Astrocyte (in vitro differentiated cells and primary cell): ENCODE measurements at regions not wholly inside any gene's neighbourhood (a gene's known extent, or its start where the extent isn't known, plus 50 kb on each side); places are given as distances from the start of the nearest gene placed in this dataset.
A peak's percentile ranks its signal among the peaks of the same experiment; 100 is the strongest.

ENCODE experiments used
- DNase-seq: peaks from one replicate; pipeline ENCODE4 v3.0.0-alpha.2; 2010; ENCODE audit warnings: low read depth
- FAIRE-seq: peaks from 2 replicates; lab custom pipeline; 2011; peaks lifted over from hg19 to GRCh38; lab: Jason Lieb, UNC
- H2AFZ ChIP-seq: 2 replicates; pipeline ENCODE4 v1.6.0; 2012; ENCODE audit warnings: low read depth, low read length, inconsistent platforms
- H3K27ac ChIP-seq: 2 replicates; pipeline ENCODE4 v1.5.1; 2011; ENCODE audit warnings: low read depth, low read length, inconsistent platforms
- H3K27me3 ChIP-seq: 2 replicates; pipeline ENCODE4 v1.6.0; 2011; ENCODE audit warnings: low read length, inconsistent platforms; ENCODE audit not compliant: insufficient read depth
- H3K36me3 ChIP-seq: 2 replicates; pipeline ENCODE4 v1.5.1; 2011; ENCODE audit warnings: low read length, inconsistent platforms; ENCODE audit not compliant: insufficient read depth
- H3K4me1 ChIP-seq: 2 replicates; pipeline ENCODE4 v1.5.1; 2011; ENCODE audit warnings: low read length, inconsistent platforms; ENCODE audit not compliant: insufficient read depth
- H3K4me2 ChIP-seq: 2 replicates; pipeline ENCODE4 v1.6.0; 2012; ENCODE audit warnings: low read length, inconsistent platforms
- H3K4me3 ChIP-seq: 2 replicates; pipeline ENCODE4 v1.5.1; 2011; ENCODE audit warnings: low read depth, mild to moderate bottlenecking, low read length, inconsistent platforms; ENCODE audit not compliant: insufficient read depth
- H3K79me2 ChIP-seq: 2 replicates; pipeline ENCODE4 v1.6.0; 2012; ENCODE audit warnings: mild to moderate bottlenecking, low read length, inconsistent platforms; ENCODE audit not compliant: insufficient read depth
- H3K9ac ChIP-seq: 2 replicates; pipeline ENCODE4 v1.6.0; 2012; ENCODE audit warnings: mild to moderate bottlenecking, low read length, inconsistent platforms
- H3K9me3 ChIP-seq: 2 replicates; pipeline ENCODE4 v1.5.1; 2012; ENCODE audit warnings: low read depth, mild to moderate bottlenecking, low read length, inconsistent platforms; ENCODE audit not compliant: insufficient read depth
- H4K20me1 ChIP-seq: 2 replicates; pipeline ENCODE4 v1.6.0; 2012; ENCODE audit warnings: low read length, inconsistent platforms; ENCODE audit not compliant: insufficient read depth
- H3K27ac Mint-ChIP-seq: one replicate; pipeline ENCODE4 v1.8.0; 2021; ENCODE audit warnings: mild to moderate bottlenecking, mixed read lengths; ENCODE audit not compliant: unreplicated experiment
- H3K27me3 Mint-ChIP-seq: one replicate; pipeline ENCODE4 v1.8.0; 2021; ENCODE audit warnings: low read depth, mixed read lengths; ENCODE audit not compliant: unreplicated experiment
- H3K36me3 Mint-ChIP-seq: one replicate; pipeline ENCODE4 v1.8.0; 2021; ENCODE audit warnings: low read depth, mixed read lengths; ENCODE audit not compliant: unreplicated experiment
- H3K4me1 Mint-ChIP-seq: one replicate; pipeline ENCODE4 v1.8.0; 2021; ENCODE audit warnings: low read depth, mixed read lengths; ENCODE audit not compliant: unreplicated experiment
- H3K4me3 Mint-ChIP-seq: one replicate; pipeline ENCODE4 v1.8.0; 2021; ENCODE audit warnings: mild to moderate bottlenecking, moderate library complexity, mixed read lengths; ENCODE audit not compliant: unreplicated experiment
- H3K9me3 Mint-ChIP-seq: one replicate; pipeline ENCODE4 v1.8.0; 2021; ENCODE audit warnings: mild to moderate bottlenecking, mixed read lengths; ENCODE audit not compliant: unreplicated experiment
- CTCF ChIP-seq: IDR thresholded peaks from 2 replicates; pipeline ENCODE4 v1.5.1; 2011; ENCODE audit warnings: low read depth, mild to moderate bottlenecking, inconsistent platforms, low read length, moderate library complexity; ENCODE audit not compliant: insufficient read depth
- EZH2 ChIP-seq: IDR thresholded peaks from 2 replicates; pipeline ENCODE4 v1.6.1; 2012; ENCODE audit warnings: mild to moderate bottlenecking, low read length, inconsistent platforms; ENCODE audit not compliant: insufficient read depth

GRCh38 chr20:48300529-48300928, 515.2 kb upstream of the SULF2 start:
- Histone ChIP-seq H3K4me1 (peaks cover 21% of the 10 kb centered on the region), H4K20me1 (no peaks in the 10 kb centered on the region), H3K36me3 (no peaks in the 10 kb centered on the region), H3K9ac (no peak overlapping the region), H3K4me2 (no peak overlapping the region), H3K4me3 (no peak overlapping the region), H3K79me2 (no peaks in the 10 kb centered on the region), H3K9me3 (peaks cover 3% of the 10 kb centered on the region), H3K27me3 (peaks cover 7% of the 10 kb centered on the region), H2AFZ (no peak overlapping the region), H3K27ac (no peak overlapping the region)
- TF ChIP-seq CTCF = no peak
- TF ChIP-seq EZH2 = no peak
- Mint-ChIP-seq H3K27me3 (peaks cover 12% of the 10 kb centered on the region), H3K36me3 (no peaks in the 10 kb centered on the region), H3K4me1 (peaks cover 20% of the 10 kb centered on the region), H3K9me3 (peaks cover 2% of the 10 kb centered on the region), H3K4me3 (no peak overlapping the region), H3K27ac (no peak overlapping the region)
- DNase-seq (no peak), FAIRE-seq (no peak)

- H3K9me3 Mint-ChIP-seq = peaks cover 2% of the 10 kb centered on the region
- H3K36me3 Mint-ChIP-seq = no peaks in the 10 kb centered on the region
- Histone ChIP-seq H3K79me2 (no peaks in the 10 kb centered on the region), H3K9me3 (peaks cover 3% of the 10 kb centered on the region), H4K20me1 (no peaks in the 10 kb centered on the region), H3K4me3 (no peak overlapping the region), H3K36me3 (no peaks in the 10 kb centered on the region), H3K4me2 (peak overlapping the region; percentile 60), H3K4me1 (peaks cover 36% of the 10 kb centered on the region), H3K9ac (peak overlapping the region; percentile 51), H3K27ac (peak overlapping the region; percentile 70), H3K27me3 (no peaks in the 10 kb centered on the region), H2AFZ (no peak overlapping the region)
- peaks cover 9% of the 10 kb centered on the region for H3K27me3 Mint-ChIP-seq
- no peak for FAIRE-seq
- H3K4me3 Mint-ChIP-seq = no peak overlapping the region
- peak overlapping the region; percentile 88 for H3K27ac Mint-ChIP-seq
- peaks cover 33% of the 10 kb centered on the region for H3K4me1 Mint-ChIP-seq
- TF ChIP-seq CTCF (no peak), EZH2 (no peak)
- peak; percentile 87 for DNase-seq
These were observed 513.7 kb upstream of the SULF2 start for GRCh38 chr20:48298851-48299484.

- Histone ChIP-seq H3K27ac (peak overlapping the region; percentile 70), H3K9me3 (peaks cover 3% of the 10 kb centered on the region), H3K4me1 (peaks cover 39% of the 10 kb centered on the region), H3K27me3 (no peaks in the 10 kb centered on the region), H3K79me2 (no peaks in the 10 kb centered on the region), H4K20me1 (no peaks in the 10 kb centered on the region), H3K36me3 (no peaks in the 10 kb centered on the region), H3K9ac (peak overlapping the region; percentile 51), H2AFZ (no peak overlapping the region), H3K4me3 (no peak overlapping the region), H3K4me2 (peak overlapping the region; percentile 60)
- DNase-seq (no peak), FAIRE-seq (no peak)
- H3K4me3 Mint-ChIP-seq = no peak overlapping the region
- peaks cover 9% of the 10 kb centered on the region for H3K27me3 Mint-ChIP-seq
- no peaks in the 10 kb centered on the region for H3K36me3 Mint-ChIP-seq
- H3K4me1 Mint-ChIP-seq = peaks cover 38% of the 10 kb centered on the region
- peaks cover 2% of the 10 kb centered on the region for H3K9me3 Mint-ChIP-seq
- H3K27ac Mint-ChIP-seq = peak overlapping the region; percentile 88
- TF ChIP-seq CTCF = no peak
- TF ChIP-seq EZH2 = no peak
These were observed 513.2 kb upstream of the SULF2 start for GRCh38 chr20:48298433-48298832.
